Suprapubic skin (tissue), 4 donors: ENCODE measurements at regions not wholly inside any gene's neighbourhood (a gene's known extent, or its start where the extent isn't known, plus 50 kb on each side); places are given as distances from the start of the nearest gene placed in this dataset.

ENCODE experiments used
- CTCF ChIP-seq, 2 donors: fragments of 200-600 bp in 1 of 2; fragments of 450-650 bp in 1 of 2; sonication (generic) in 1 of 2; IDR thresholded peaks; one replicate each; pipeline ENCODE4 v1.5.1; 2016 to 2019; ENCODE audit warnings: antibody characterized with exemption in 2 of 2, mild to moderate bottlenecking in 1 of 2, moderate library complexity in 1 of 2
- EP300 ChIP-seq: sonication (generic); formaldehyde crosslinking; IDR thresholded peaks from one replicate; pipeline ENCODE4 v1.6.1; 2017; ENCODE audit warnings: antibody characterized with exemption
- POLR2A ChIP-seq, 2 donors: fragments of 450-650 bp; IDR thresholded peaks; one replicate each; pipeline ENCODE4 v1.6.1; 2017; ENCODE audit warnings: antibody characterized with exemption in 2 of 2, mild to moderate bottlenecking in 2 of 2, moderate library complexity in 2 of 2
- POLR2AphosphoS5 ChIP-seq, 3 donors: sonication (generic); formaldehyde crosslinking; IDR thresholded peaks; one replicate each; pipeline ENCODE4 v1.6.1; 2017; ENCODE audit warnings: antibody characterized with exemption in 3 of 3

DNA sequence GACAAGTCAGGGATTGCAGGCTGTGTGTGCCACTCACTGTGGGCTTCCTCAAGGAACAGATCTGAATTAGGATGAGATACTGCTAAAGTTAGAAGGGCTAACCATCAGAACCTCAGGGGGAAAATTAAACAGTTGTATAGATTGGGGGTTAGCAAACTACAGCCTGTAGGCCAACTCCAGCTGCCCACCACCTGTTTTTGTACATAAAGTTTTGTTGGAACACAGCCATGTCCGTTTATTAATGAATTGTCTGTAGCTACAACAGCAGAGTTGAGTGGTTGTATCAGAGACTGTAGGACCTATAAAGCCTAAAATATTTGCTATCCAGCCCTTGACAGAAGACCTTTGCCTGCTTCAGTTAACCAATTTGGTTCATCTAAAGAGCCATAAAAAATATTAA lies 127.2 kb upstream of the ECI2 start:
- no peak for TF ChIP-seq CTCF (IDR thresholded peaks at IDR 0.05)
- TF ChIP-seq POLR2AphosphoS5 (IDR thresholded peaks at IDR 0.05): no peak
- TF ChIP-seq EP300: no peak
- TF ChIP-seq POLR2A (IDR thresholded peaks at IDR 0.05): no peak
